Spleen (tissue), 7 donors: ENCODE measurements at regions not wholly inside any gene's neighbourhood (a gene's known extent, or its start where the extent isn't known, plus 50 kb on each side); places are given as distances from the start of the nearest gene placed in this dataset.

ENCODE experiments used
- POLR2A ChIP-seq, 3 donors: fragments of 450-650 bp; IDR thresholded peaks; one replicate each; pipeline ENCODE4 v1.5.1; 2017; ENCODE audit warnings: antibody characterized with exemption in 3 of 3, mild to moderate bottlenecking in 1 of 3
- POLR2AphosphoS5 ChIP-seq, 3 donors: sonication (generic); formaldehyde crosslinking; IDR thresholded peaks; one replicate each; pipeline ENCODE4 v1.5.1; 2017; ENCODE audit warnings: antibody characterized with exemption in 3 of 3
- TF ChIP-seq, protein P1 (sequence below), 11 experiments: fragments of 200-600 bp in 7 of 11; fragments of 450-650 bp in 4 of 11; sonication (generic) in 4 of 11; IDR thresholded peaks in 8 of 11; conservative IDR thresholded peaks in 3 of 11; 1 replicate in 7 of 11; 2 replicates in 4 of 11; pipeline versions ENCODE4 v1.4.0 to v1.8.0; 2016 to 2021; ENCODE audit warnings: antibody characterized with exemption in 11 of 11, inconsistent platforms in 4 of 11, mild to moderate bottlenecking in 1 of 11
- donor health status: DM: no; HTN: no; CAD: no; lungs with moderate emphysema.
- donor health status: DM: no; HTN: no; CAD: no.
- donor health status: DM: no; HTN: no; CAD: no.

GRCh38 chr1:193306430-193306829, 120.0 kb upstream of the B3GALT2 start:
- no peak for TF ChIP-seq POLR2AphosphoS5 (IDR thresholded peaks at IDR 0.05)
- TF ChIP-seq POLR2A (IDR thresholded peaks at IDR 0.05): no peak
- TF ChIP-seq, protein P1, sequence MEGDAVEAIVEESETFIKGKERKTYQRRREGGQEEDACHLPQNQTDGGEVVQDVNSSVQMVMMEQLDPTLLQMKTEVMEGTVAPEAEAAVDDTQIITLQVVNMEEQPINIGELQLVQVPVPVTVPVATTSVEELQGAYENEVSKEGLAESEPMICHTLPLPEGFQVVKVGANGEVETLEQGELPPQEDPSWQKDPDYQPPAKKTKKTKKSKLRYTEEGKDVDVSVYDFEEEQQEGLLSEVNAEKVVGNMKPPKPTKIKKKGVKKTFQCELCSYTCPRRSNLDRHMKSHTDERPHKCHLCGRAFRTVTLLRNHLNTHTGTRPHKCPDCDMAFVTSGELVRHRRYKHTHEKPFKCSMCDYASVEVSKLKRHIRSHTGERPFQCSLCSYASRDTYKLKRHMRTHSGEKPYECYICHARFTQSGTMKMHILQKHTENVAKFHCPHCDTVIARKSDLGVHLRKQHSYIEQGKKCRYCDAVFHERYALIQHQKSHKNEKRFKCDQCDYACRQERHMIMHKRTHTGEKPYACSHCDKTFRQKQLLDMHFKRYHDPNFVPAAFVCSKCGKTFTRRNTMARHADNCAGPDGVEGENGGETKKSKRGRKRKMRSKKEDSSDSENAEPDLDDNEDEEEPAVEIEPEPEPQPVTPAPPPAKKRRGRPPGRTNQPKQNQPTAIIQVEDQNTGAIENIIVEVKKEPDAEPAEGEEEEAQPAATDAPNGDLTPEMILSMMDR (IDR thresholded peaks at IDR 0.05 in 8 of 11, conservative IDR thresholded peaks at IDR 0.05 in 3 of 11): no peak
